ENCODE measurements at regions not wholly inside any gene's neighbourhood (a gene's known extent, or its start where the extent isn't known, plus 50 kb on each side); places are given as distances from the start of the nearest gene placed in this dataset.
"Not testable (repeated sequence)": the region's sequence is repeated elsewhere in the genome, so short reads cannot be mapped to it uniquely, and the experiment has no call there.

GRCh38 chr17:62163847-62164246, 98.8 kb upstream of the MED13 start:
- no peak for ATAC-seq
- intact Hi-C loops (cut with DNase I), result no loop called here
- no peak for DNase-seq (ENCODE audit: missing footprints)

GRCh38 chr17:62162898-62163297, 97.8 kb upstream of the MED13 start:
- DNase-seq (ENCODE audit: missing footprints), result no peak
- intact Hi-C loops (cut with DNase I), result no loop called here
- ATAC-seq, result no peak

- DNase-seq (ENCODE audit: missing footprints), result no peak
- no peak for ATAC-seq
- intact Hi-C loops (cut with DNase I), result no loop called here
Measured at GRCh38 chr17:62161405-62162148, 96.5 kb upstream of the MED13 start.

- no peak for DNase-seq (ENCODE audit: missing footprints)
- intact Hi-C loops (cut with DNase I), result no loop called here
- ATAC-seq, result no peak
Measured at GRCh38 chr17:62160816-62161215, 95.7 kb upstream of the MED13 start.

- DNase-seq (ENCODE audit: missing footprints), result no peak
- intact Hi-C loops (cut with DNase I), result no loop called here
- ATAC-seq, result no peak
Measured at GRCh38 chr17:62159994-62160393, 94.9 kb upstream of the MED13 start.

GRCh38 chr17:62156949-62157348, 91.9 kb upstream of the MED13 start:
- intact Hi-C loops (cut with DNase I), result no loop called here
- no peak for ATAC-seq
- DNase-seq (ENCODE audit: missing footprints), result no peak

- intact Hi-C loops (cut with DNase I), result no loop called here
- no peak for ATAC-seq
- DNase-seq (ENCODE audit: missing footprints), result no peak
Measured at GRCh38 chr17:62154909-62155308, 89.8 kb upstream of the MED13 start.

- DNase-seq (ENCODE audit: missing footprints) (no peak), ATAC-seq (no peak)
- intact Hi-C loops (cut with DNase I), result no loop called here
Measured at GRCh38 chr17:62150471-62150870, 85.4 kb upstream of the MED13 start.

GRCh38 chr17:62149961-62150360, 84.9 kb upstream of the MED13 start:
- DNase-seq (ENCODE audit: missing footprints), result no peak
- intact Hi-C loops (cut with DNase I), result no loop called here
- ATAC-seq, result no peak

GRCh38 chr17:62147284-62147683, 82.2 kb upstream of the MED13 start:
- ATAC-seq (no peak), DNase-seq (ENCODE audit: missing footprints) (no peak)
- intact Hi-C loops (cut with DNase I), result no loop called here

- intact Hi-C loops (cut with DNase I), result no loop called here
- ATAC-seq (no peak), DNase-seq (ENCODE audit: missing footprints) (no peak)
Measured at GRCh38 chr17:62140836-62141235, 75.8 kb upstream of the MED13 start.

- intact Hi-C loops (cut with DNase I), result no loop called here
- no peak for DNase-seq (ENCODE audit: missing footprints)
- no peak for ATAC-seq
Measured at GRCh38 chr17:62140376-62140775, 75.3 kb upstream of the MED13 start.

GRCh38 chr17:62139690-62140354, 74.7 kb upstream of the MED13 start:
- ATAC-seq; DNase-seq (ENCODE audit: missing footprints); intact Hi-C loops (cut with DNase I): not testable (repeated sequence)

GRCh38 chr17:62139141-62139540, 74.1 kb upstream of the MED13 start:
- ATAC-seq (no peak), DNase-seq (ENCODE audit: missing footprints) (no peak)
- intact Hi-C loops (cut with DNase I), result no loop called here

GRCh38 chr17:62138676-62139121, 73.6 kb upstream of the MED13 start:
- DNase-seq (ENCODE audit: missing footprints); ATAC-seq; intact Hi-C loops (cut with DNase I): not testable (repeated sequence)

- ATAC-seq, result peak; percentile 31
- intact Hi-C loops (cut with DNase I); DNase-seq (ENCODE audit: missing footprints): not testable (repeated sequence)
Measured at GRCh38 chr17:62137734-62138624, 72.9 kb upstream of the MED13 start.

- DNase-seq (ENCODE audit: missing footprints); ATAC-seq; intact Hi-C loops (cut with DNase I): not testable (repeated sequence)
Measured at GRCh38 chr17:62137013-62137733, 72.1 kb upstream of the MED13 start.

- intact Hi-C loops (cut with DNase I), result no loop called here
- ATAC-seq, result no peak
- DNase-seq (ENCODE audit: missing footprints), result no peak
Measured at GRCh38 chr17:62135742-62136141, 70.7 kb upstream of the MED13 start.

GRCh38 chr17:62135096-62135495, 70.0 kb upstream of the MED13 start:
- ATAC-seq; DNase-seq (ENCODE audit: missing footprints); intact Hi-C loops (cut with DNase I): not testable (repeated sequence)

All from Right ventricle myocardium inferior (tissue), 1 donor.